ENCODE measurements at regions not wholly inside any gene's neighbourhood (a gene's known extent, or its start where the extent isn't known, plus 50 kb on each side); places are given as distances from the start of the nearest gene placed in this dataset.

- no peak overlapping the region for H3K4me3 Mint-ChIP-seq
- no peak overlapping the region for H3K9ac ChIP-seq
- H3F3A ChIP-seq (ENCODE audit: low read depth), result no peaks in the 10 kb centered on the region
- H3K36me3 Mint-ChIP-seq, result no peaks in the 10 kb centered on the region
- H3K9me3 ChIP-seq (ENCODE audit: low read depth), result no peaks in the 10 kb centered on the region
- H3K4me1 ChIP-seq, result no peaks in the 10 kb centered on the region
- no peak overlapping the region for H3K27ac ChIP-seq
- H3K79me2 ChIP-seq (ENCODE audit: low read depth), result no peaks in the 10 kb centered on the region
- no peaks in the 10 kb centered on the region for H3K27me3 Mint-ChIP-seq (ENCODE audit: insufficient read depth, low read depth)
- no peaks in the 10 kb centered on the region for H3K27me3 ChIP-seq
- no peak for DNase-seq (ENCODE audit: low spot score)
- no peaks in the 10 kb centered on the region for H3K36me3 ChIP-seq
- H3K9me3 Mint-ChIP-seq, result no peaks in the 10 kb centered on the region
- H3K4me1 Mint-ChIP-seq, result no peaks in the 10 kb centered on the region
- H3K27ac Mint-ChIP-seq, result no peak overlapping the region
- no peak overlapping the region for H2AFZ ChIP-seq (replicated peaks)
- H3K4me2 ChIP-seq, result no peak overlapping the region
- TF ChIP-seq EZH2 (IDR thresholded peaks at IDR 0.05) (no peak), CTCF (IDR thresholded peaks at IDR 0.05) (no peak)
- H4K20me1 ChIP-seq (ENCODE audit: low read depth), result no peaks in the 10 kb centered on the region
- no peak overlapping the region for H3K4me3 ChIP-seq
Observed at GRCh38 chr2:191617575-191617974, 60.4 kb upstream of the NABP1 start.

- Histone ChIP-seq H3F3A (ENCODE audit: low read depth) (no peaks in the 10 kb centered on the region), H3K9ac (no peak overlapping the region), H3K27me3 (no peaks in the 10 kb centered on the region), H3K9me3 (ENCODE audit: low read depth) (no peaks in the 10 kb centered on the region), H3K36me3 (no peaks in the 10 kb centered on the region), H2AFZ (replicated peaks) (no peak overlapping the region), H3K79me2 (ENCODE audit: low read depth) (no peaks in the 10 kb centered on the region), H3K4me1 (no peaks in the 10 kb centered on the region), H3K27ac (no peak overlapping the region), H3K4me3 (no peak overlapping the region), H3K4me2 (no peak overlapping the region), H4K20me1 (ENCODE audit: low read depth) (no peaks in the 10 kb centered on the region)
- H3K36me3 Mint-ChIP-seq, result no peaks in the 10 kb centered on the region
- no peaks in the 10 kb centered on the region for H3K9me3 Mint-ChIP-seq
- no peak overlapping the region for H3K4me3 Mint-ChIP-seq
- TF ChIP-seq EZH2phosphoT487 (IDR thresholded peaks at IDR 0.05), result no peak
- H3K27me3 Mint-ChIP-seq (ENCODE audit: insufficient read depth, low read depth), result no peaks in the 10 kb centered on the region
- DNase-seq (ENCODE audit: low spot score), result no peak
- no peaks in the 10 kb centered on the region for H3K4me1 Mint-ChIP-seq
- H3K27ac Mint-ChIP-seq, result no peak overlapping the region
Observed at GRCh38 chr2:191618046-191618780, 59.7 kb upstream of the NABP1 start.

GRCh38 chr2:191618786-191619185, 59.1 kb upstream of the NABP1 start:
- Histone ChIP-seq H3K9me3 (ENCODE audit: low read depth) (no peaks in the 10 kb centered on the region), H3K27ac (no peak overlapping the region), H3K4me2 (no peak overlapping the region), H2AFZ (replicated peaks) (no peak overlapping the region), H3K79me2 (ENCODE audit: low read depth) (no peaks in the 10 kb centered on the region), H3K9ac (no peak overlapping the region), H4K20me1 (ENCODE audit: low read depth) (no peaks in the 10 kb centered on the region), H3K4me3 (no peak overlapping the region), H3K36me3 (no peaks in the 10 kb centered on the region), H3F3A (ENCODE audit: low read depth) (no peaks in the 10 kb centered on the region), H3K4me1 (no peaks in the 10 kb centered on the region), H3K27me3 (no peaks in the 10 kb centered on the region)
- TF ChIP-seq CTCF (IDR thresholded peaks at IDR 0.05), result no peak
- no peak for TF ChIP-seq EZH2 (IDR thresholded peaks at IDR 0.05)
- no peak for TF ChIP-seq EZH2phosphoT487 (IDR thresholded peaks at IDR 0.05)
- H3K4me1 Mint-ChIP-seq, result no peaks in the 10 kb centered on the region
- no peak overlapping the region for H3K4me3 Mint-ChIP-seq
- no peaks in the 10 kb centered on the region for H3K9me3 Mint-ChIP-seq
- no peak for DNase-seq (ENCODE audit: low spot score)
- H3K27ac Mint-ChIP-seq, result no peak overlapping the region
- H3K27me3 Mint-ChIP-seq (ENCODE audit: insufficient read depth, low read depth), result no peaks in the 10 kb centered on the region
- no peaks in the 10 kb centered on the region for H3K36me3 Mint-ChIP-seq

- Histone ChIP-seq H4K20me1 (ENCODE audit: low read depth) (no peaks in the 10 kb centered on the region), H3K4me3 (no peak overlapping the region), H3K27me3 (no peaks in the 10 kb centered on the region), H3K36me3 (no peaks in the 10 kb centered on the region), H3K9ac (no peak overlapping the region), H3K4me2 (no peak overlapping the region), H3K9me3 (ENCODE audit: low read depth) (no peaks in the 10 kb centered on the region), H3K27ac (no peak overlapping the region), H3K79me2 (ENCODE audit: low read depth) (no peaks in the 10 kb centered on the region), H3K4me1 (no peaks in the 10 kb centered on the region), H3F3A (ENCODE audit: low read depth) (no peaks in the 10 kb centered on the region), H2AFZ (replicated peaks) (no peak overlapping the region)
- Mint-ChIP-seq H3K36me3 (no peaks in the 10 kb centered on the region), H3K4me1 (no peaks in the 10 kb centered on the region), H3K4me3 (no peak overlapping the region), H3K27ac (no peak overlapping the region), H3K27me3 (ENCODE audit: insufficient read depth, low read depth) (no peaks in the 10 kb centered on the region), H3K9me3 (no peaks in the 10 kb centered on the region)
- no peak for TF ChIP-seq EZH2 (IDR thresholded peaks at IDR 0.05)
- TF ChIP-seq EZH2phosphoT487 (IDR thresholded peaks at IDR 0.05), result no peak
- no peak for TF ChIP-seq CTCF (IDR thresholded peaks at IDR 0.05)
- DNase-seq (ENCODE audit: low spot score), result no peak
Observed at GRCh38 chr2:191620144-191620543, 57.8 kb upstream of the NABP1 start.

All from neural progenitor cell (in vitro differentiated cells).